Neural cell (in vitro differentiated cells): ENCODE measurements at regions not wholly inside any gene's neighbourhood (a gene's known extent, or its start where the extent isn't known, plus 50 kb on each side); places are given as distances from the start of the nearest gene placed in this dataset.

Experiments used
- CTCF ChIP-seq: fragments of 450-650 bp; IDR thresholded peaks from 2 replicates; pipeline ENCODE4 v1.5.1; 2014; ENCODE audit warnings: antibody characterized with exemption, mild to moderate bottlenecking, moderate library complexity; ENCODE audit not compliant: poor library complexity, severe bottlenecking
- EP300 ChIP-seq: fragments of 450-650 bp; conservative IDR thresholded peaks from 2 replicates; pipeline ENCODE4 v1.6.1; 2014; ENCODE audit warnings: antibody characterized with exemption, mild to moderate bottlenecking, moderate library complexity; ENCODE audit not compliant: poor library complexity, severe bottlenecking
- EZH2 ChIP-seq: fragments of 200-600, 300-800 bp; shearing (Covaris generic), sonication (generic); IDR thresholded peaks from 2 replicates; pipeline ENCODE4 v1.6.1; 2014; ENCODE audit warnings: antibody characterized with exemption, low read length, borderline replicate concordance, mild to moderate bottlenecking; ENCODE audit not compliant: insufficient read depth, poor library complexity, severe bottlenecking
- MXI1 ChIP-seq: fragments of 450-650 bp; conservative IDR thresholded peaks from 2 replicates; pipeline ENCODE4 v1.6.1; 2014; ENCODE audit warnings: antibody characterized with exemption, mild to moderate bottlenecking; ENCODE audit not compliant: poor library complexity, severe bottlenecking
- POLR2AphosphoS5 ChIP-seq: IDR thresholded peaks from 2 replicates; pipeline ENCODE4 v1.6.1; 2012
- RAD21 ChIP-seq: fragments of 450-650 bp; conservative IDR thresholded peaks from 2 replicates; pipeline ENCODE4 v1.6.1; 2014; ENCODE audit warnings: antibody characterized with exemption, mild to moderate bottlenecking, moderate library complexity
- REST ChIP-seq: IDR thresholded peaks from 2 replicates; pipeline ENCODE4 v1.6.1; 2012; ENCODE audit warnings: borderline replicate concordance
- SMC3 ChIP-seq: fragments of 450-650 bp; conservative IDR thresholded peaks from 2 replicates; pipeline ENCODE4 v1.6.1; 2014; ENCODE audit warnings: antibody characterized with exemption, mild to moderate bottlenecking, moderate library complexity; ENCODE audit not compliant: poor library complexity

- no peak for TF ChIP-seq RAD21
- TF ChIP-seq CTCF = no peak
- no peak for TF ChIP-seq POLR2AphosphoS5
- no peak for TF ChIP-seq MXI1
- TF ChIP-seq EZH2 = no peak
- peak; percentile 12 for TF ChIP-seq EP300
- no peak for TF ChIP-seq SMC3
- no peak for TF ChIP-seq REST
Observed at GRCh38 chr5:174172566-174172965, 127.1 kb downstream of the NSG2 start.
